CD4-positive, alpha-beta T cell (primary cell): ENCODE measurements at regions not wholly inside any gene's neighbourhood (a gene's known extent, or its start where the extent isn't known, plus 50 kb on each side); places are given as distances from the start of the nearest gene placed in this dataset.

Source experiments
- ATAC-seq: fragments of 200-7000 bp; cut with Tn5 transposase; one replicate; pipeline ENCODE4 v1.10.0; 2022; ENCODE audit warnings: mild to moderate bottlenecking; ENCODE audit not compliant: poor library complexity
- CTCF ChIA-PET: fragments of 350-600 bp; sonication (Branson Sonifier 250); formaldehyde crosslinking; loops from one replicate; lab custom pipeline; 2021; ENCODE audit warnings: antibody characterized with exemption, inconsistent platforms; lab: Charles Lee
- POLR2A ChIA-PET: fragments of 350-600 bp; sonication (Branson Sonifier 250); formaldehyde crosslinking; loops from one replicate; lab custom pipeline; 2021; ENCODE audit warnings: antibody characterized with exemption, inconsistent platforms; lab: Charles Lee
- DNase-seq, 14 experiments: peaks; one replicate each; pipeline ENCODE4 v3.0.0-alpha.2; 2013 to 2020; ENCODE audit warnings: mixed read lengths in 2 of 14
- H3K27ac ChIP-seq, 2 donors: one replicate each; pipeline versions ENCODE4 v1.5.1 to v1.7.0; 2013; ENCODE audit warnings: low read length in 2 of 2, low read depth in 1 of 2, mild to moderate bottlenecking in 1 of 2
- H3K27me3 ChIP-seq, 2 experiments: 1 replicate in 1 of 2; 2 replicates in 1 of 2; pipeline versions ENCODE4 v1.6.1 to v1.7.0; 2013; ENCODE audit warnings: low read length in 2 of 2, control low read depth in 1 of 2, mild to moderate bottlenecking in 1 of 2, moderate library complexity in 1 of 2; ENCODE audit not compliant: insufficient read depth in 2 of 2, control insufficient read depth in 1 of 2
- H3K36me3 ChIP-seq: one replicate; pipeline ENCODE4 v1.6.1; 2013; ENCODE audit warnings: low read length, control low read depth; ENCODE audit not compliant: insufficient read depth
- H3K4me1 ChIP-seq: one replicate; pipeline ENCODE4 v1.6.1; 2013; ENCODE audit warnings: low read length, control low read depth; ENCODE audit not compliant: insufficient read depth
- H3K4me3 ChIP-seq: one replicate; pipeline ENCODE4 v1.5.1; 2013; ENCODE audit warnings: mild to moderate bottlenecking, low read length, moderate library complexity
- H3K9me3 ChIP-seq, 2 experiments: 1 replicate in 1 of 2; 2 replicates in 1 of 2; pipeline versions ENCODE4 v1.6.1 to v1.7.0; 2013; ENCODE audit warnings: low read length in 2 of 2, mild to moderate bottlenecking in 2 of 2, control low read depth in 1 of 2, moderate library complexity in 1 of 2; ENCODE audit not compliant: control insufficient read depth in 1 of 2, insufficient read depth in 1 of 2
- H3K27ac Mint-ChIP-seq: one replicate; pipeline ENCODE4 v1.8.0; 2020; ENCODE audit warnings: mixed read lengths
- H3K27me3 Mint-ChIP-seq: one replicate; pipeline ENCODE4 v1.8.0; 2021; ENCODE audit warnings: mixed read lengths
- H3K36me3 Mint-ChIP-seq: one replicate; pipeline ENCODE4 v1.8.0; 2021; ENCODE audit warnings: low read depth, mixed read lengths
- H3K4me1 Mint-ChIP-seq: one replicate; pipeline ENCODE4 v1.8.0; 2021; ENCODE audit warnings: low read depth, mixed read lengths
- H3K4me3 Mint-ChIP-seq: one replicate; pipeline ENCODE4 v1.8.0; 2020; ENCODE audit warnings: mild to moderate bottlenecking, mixed read lengths
- H3K9me3 Mint-ChIP-seq: one replicate; pipeline ENCODE4 v1.8.0; 2020; ENCODE audit warnings: mixed read lengths
- CTCF ChIP-seq: fragments of 200-600 bp; IDR thresholded peaks from one replicate; pipeline ENCODE4 v1.8.0; 2022; ENCODE audit warnings: antibody characterized with exemption, mild to moderate bottlenecking
- intact Hi-C, 2 experiments: fragments of 100-400 bp; cut with DNase I in 1 of 2; cut with micrococcal nuclease in 1 of 2; formaldehyde crosslinking; loops; one replicate each; pipeline versions ENCODE4 v1.15.1 to v1.9.0; 2023 to 2025; cut with DNase I, micrococcal nuclease

- TF ChIP-seq CTCF: no peak
- H3K4me1 ChIP-seq: peaks cover 20% of the 10 kb centered on the region
- no peaks in the 10 kb centered on the region for H3K9me3 ChIP-seq
- H3K9me3 Mint-ChIP-seq: peaks cover 5% of the 10 kb centered on the region
- no peaks in the 10 kb centered on the region for H3K27me3 Mint-ChIP-seq
- H3K4me3 ChIP-seq: no peak overlapping the region
- ATAC-seq: no peak
- H3K4me1 Mint-ChIP-seq: peaks cover 48% of the 10 kb centered on the region
- H3K27me3 ChIP-seq: no peaks in the 10 kb centered on the region
- no peak overlapping the region for H3K27ac ChIP-seq
- DNase-seq: no peak
- intact Hi-C loops: no loop called here
- H3K36me3 Mint-ChIP-seq: no peaks in the 10 kb centered on the region
- POLR2A ChIA-PET: no interaction called here
- no peaks in the 10 kb centered on the region for H3K36me3 ChIP-seq
- H3K27ac Mint-ChIP-seq: no peak overlapping the region
- CTCF ChIA-PET: no interaction called here
- H3K4me3 Mint-ChIP-seq: no peak overlapping the region
These were observed 318.9 kb downstream of the SNAPC1 start for GRCh38 chr14:62081012-62081612.

GRCh38 chr14:62081951-62082350, 319.7 kb downstream of the SNAPC1 start:
- Histone ChIP-seq H3K9me3 (peaks cover 0 to under 1% of the 10 kb centered on the region in 2 experiments), H3K4me1 (peaks cover 20% of the 10 kb centered on the region), H3K27ac (no peak overlapping the region), H3K4me3 (no peak overlapping the region), H3K27me3 (no peaks in the 10 kb centered on the region), H3K36me3 (no peaks in the 10 kb centered on the region)
- no peaks in the 10 kb centered on the region for H3K36me3 Mint-ChIP-seq
- no peaks in the 10 kb centered on the region for H3K27me3 Mint-ChIP-seq
- peak; percentile 52 for ATAC-seq
- TF ChIP-seq CTCF: no peak
- peaks cover 42% of the 10 kb centered on the region for H3K4me1 Mint-ChIP-seq
- CTCF ChIA-PET: no interaction called here
- H3K9me3 Mint-ChIP-seq: peaks cover 5% of the 10 kb centered on the region
- peak in 3 of 14 experiments; percentile 1 to 18 (median 7) for DNase-seq
- POLR2A ChIA-PET: interaction anchor here (0.6 kb wide), 2 partner anchors 18 to 32 kb away, joined by 3 read pairs; no protein-coding TSS in a partner anchor
- intact Hi-C loops: no loop called here
- no peak overlapping the region for H3K27ac Mint-ChIP-seq
- no peak overlapping the region for H3K4me3 Mint-ChIP-seq

GRCh38 chr14:62082779-62083178, 320.6 kb downstream of the SNAPC1 start:
- H3K27me3 Mint-ChIP-seq: no peaks in the 10 kb centered on the region
- Histone ChIP-seq H3K9me3 (peaks cover 0 to 5% of the 10 kb centered on the region in 2 experiments), H3K4me1 (peaks cover 12% of the 10 kb centered on the region), H3K27ac (no peak overlapping the region), H3K4me3 (no peak overlapping the region), H3K27me3 (no peaks in the 10 kb centered on the region), H3K36me3 (no peaks in the 10 kb centered on the region)
- no peak overlapping the region for H3K4me3 Mint-ChIP-seq
- ATAC-seq: no peak
- H3K36me3 Mint-ChIP-seq: no peaks in the 10 kb centered on the region
- no peak for TF ChIP-seq CTCF
- no peak overlapping the region for H3K27ac Mint-ChIP-seq
- H3K9me3 Mint-ChIP-seq: peaks cover 5% of the 10 kb centered on the region
- ChIA-PET CTCF (no interaction called here), POLR2A (no interaction called here)
- H3K4me1 Mint-ChIP-seq: peaks cover 33% of the 10 kb centered on the region
- no peak for DNase-seq
- intact Hi-C loops: no loop called here
